Fibroblast of skin of abdomen (primary cell): ENCODE measurements at regions not wholly inside any gene's neighbourhood (a gene's known extent, or its start where the extent isn't known, plus 50 kb on each side); places are given as distances from the start of the nearest gene placed in this dataset.
"Not testable (repeated sequence)": the region's sequence is repeated elsewhere in the genome, so short reads cannot be mapped to it uniquely, and the experiment has no call there.

ENCODE experiments used
- DNase-seq: peaks from one replicate; pipeline ENCODE4 v3.0.0-alpha.2; 2013

DNA sequence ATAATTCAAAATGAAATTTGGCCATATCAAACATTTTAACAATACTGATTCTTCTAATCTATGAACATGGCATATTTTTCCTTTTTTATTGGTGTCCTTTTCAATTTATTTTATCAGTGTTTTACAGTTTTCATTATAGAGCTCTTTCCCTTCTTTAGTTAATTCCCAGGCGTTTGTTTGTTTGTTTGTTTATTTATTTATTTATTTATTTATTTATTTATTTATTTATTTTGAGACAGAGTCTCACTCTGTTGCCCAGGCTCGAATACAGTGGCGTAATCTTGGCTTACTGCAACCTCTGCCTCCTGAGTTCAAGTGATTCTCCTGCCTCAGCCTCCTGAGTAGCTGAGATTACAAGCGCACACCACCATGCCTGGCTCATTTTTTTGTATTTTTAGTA is 1049.4 kb upstream of the CDH6 start:
- not testable (repeated sequence) for DNase-seq

- DNase-seq, result no peak
Measured at GRCh38 chr5:30142432-30142831, 1051.1 kb upstream of the CDH6 start.

DNA sequence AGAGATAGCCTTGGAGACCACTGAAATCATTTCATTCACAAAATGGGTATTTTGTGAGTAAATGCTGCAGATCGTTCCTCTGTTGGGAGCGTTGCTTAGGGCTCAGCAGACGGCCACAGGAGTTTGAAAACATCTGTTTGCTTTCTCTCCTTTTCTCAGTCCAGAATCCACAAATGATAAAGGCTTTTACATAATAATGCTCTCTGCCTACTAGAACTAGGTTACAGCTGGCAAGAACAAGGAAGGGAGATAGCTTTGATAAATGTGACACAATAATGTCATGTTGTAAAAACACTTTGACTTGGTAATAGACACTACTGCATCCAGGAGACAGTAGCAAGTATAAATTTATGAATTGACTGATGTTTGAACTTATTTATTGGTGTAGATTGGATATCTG is 1072.4 kb upstream of the CDH6 start:
- no peak for DNase-seq

DNA sequence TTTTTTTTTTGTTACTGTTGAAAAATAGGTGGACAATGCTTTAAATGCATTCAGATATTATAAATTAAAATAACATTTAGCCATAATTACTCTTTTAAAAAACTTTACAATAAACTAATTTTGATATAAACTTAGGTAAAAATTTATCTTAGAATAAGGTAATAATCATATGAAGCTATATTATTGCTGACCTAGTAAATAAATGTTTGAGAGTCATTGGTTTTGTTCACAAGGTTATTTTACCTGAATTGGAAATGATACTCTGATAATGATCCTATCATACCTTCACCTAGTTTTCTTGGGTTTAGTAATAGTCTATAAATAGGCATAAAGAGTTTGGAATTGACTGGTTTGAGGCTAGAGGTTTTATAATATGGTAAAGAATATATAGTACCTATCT is 1076.4 kb upstream of the CDH6 start:
- no peak for DNase-seq

- DNase-seq, result no peak
Measured at GRCh38 chr5:30113542-30113941, 1079.9 kb upstream of the CDH6 start.

- DNase-seq, result no peak
Measured at GRCh38 chr5:30112867-30113266, 1080.6 kb upstream of the CDH6 start.

DNA sequence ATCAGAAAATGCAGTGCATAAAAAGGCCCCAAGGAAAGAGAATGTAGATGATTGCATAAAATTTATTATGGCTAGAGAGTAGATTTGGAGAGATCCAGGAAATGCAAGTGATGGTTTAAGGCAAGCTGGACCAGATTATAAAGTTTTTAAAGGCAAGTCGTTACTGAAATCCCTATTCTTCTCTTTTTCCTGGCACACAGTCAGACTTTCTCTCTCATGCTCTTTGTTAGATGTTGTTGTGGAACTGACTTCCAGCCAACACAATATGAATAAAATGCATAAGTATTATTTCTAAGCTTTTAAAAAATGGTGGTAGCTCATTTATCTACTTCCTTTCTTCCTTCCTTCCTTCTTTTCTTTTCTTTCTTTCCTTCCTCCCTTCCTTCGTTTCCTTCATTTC is 1085.4 kb upstream of the CDH6 start:
- DNase-seq, result no peak

DNA sequence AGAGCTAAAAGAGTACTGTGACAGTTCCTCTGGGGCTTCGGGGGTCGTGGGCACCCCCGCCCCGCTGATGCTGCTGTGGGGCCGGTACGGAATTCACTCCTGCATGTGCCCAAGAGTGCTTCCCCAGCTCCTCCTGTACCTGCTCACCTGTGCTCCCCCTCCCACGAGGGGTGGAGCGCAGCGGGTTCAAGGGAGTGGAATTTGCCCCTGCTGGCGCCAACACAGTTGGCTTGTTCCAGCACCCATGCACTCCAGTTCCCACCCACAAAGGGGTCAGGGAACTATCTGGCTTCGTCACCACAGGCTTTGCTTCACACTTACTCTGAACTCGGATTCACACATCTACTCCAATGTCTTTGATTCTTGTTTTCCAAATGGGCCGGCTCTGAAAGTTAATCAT is 1086.9 kb upstream of the CDH6 start:
- DNase-seq, result no peak

GRCh38 chr5:30104872-30105596 is 1088.5 kb upstream of the CDH6 start:
- no peak for DNase-seq

DNA sequence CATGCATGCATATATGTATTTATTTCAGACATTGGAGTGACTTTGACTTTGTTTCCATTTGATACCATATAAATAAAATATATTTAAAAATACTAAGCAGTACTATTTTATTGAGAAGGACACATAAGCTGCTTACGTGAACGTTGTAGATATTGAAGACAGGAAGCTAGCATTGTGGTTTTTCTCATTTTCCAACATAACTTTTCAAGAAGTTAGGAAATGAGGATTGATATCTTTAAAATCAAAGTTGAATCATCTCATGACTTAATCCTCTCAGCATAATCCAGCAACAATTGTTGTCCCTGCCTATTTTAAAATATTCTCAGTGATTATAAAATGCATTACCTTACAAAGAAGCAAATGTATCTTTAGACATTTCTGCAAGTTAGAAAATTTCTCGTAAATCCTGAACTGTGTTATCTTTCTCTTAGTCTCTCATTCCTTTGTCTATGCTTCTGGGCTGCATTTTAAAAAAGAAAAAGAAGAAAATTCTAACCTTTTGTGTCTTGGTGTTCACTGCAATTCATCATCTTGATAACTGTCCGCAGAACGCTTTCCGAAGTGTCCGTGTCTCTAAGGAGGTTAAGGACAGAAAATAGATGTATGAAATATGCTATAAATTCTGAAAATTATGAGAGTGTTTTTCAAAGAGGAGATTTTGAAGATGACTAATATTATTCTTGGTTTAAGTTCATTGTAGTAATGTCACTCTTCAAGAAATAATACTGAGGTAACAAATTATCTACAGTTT is 1089.9 kb upstream of the CDH6 start:
- no peak for DNase-seq

DNA sequence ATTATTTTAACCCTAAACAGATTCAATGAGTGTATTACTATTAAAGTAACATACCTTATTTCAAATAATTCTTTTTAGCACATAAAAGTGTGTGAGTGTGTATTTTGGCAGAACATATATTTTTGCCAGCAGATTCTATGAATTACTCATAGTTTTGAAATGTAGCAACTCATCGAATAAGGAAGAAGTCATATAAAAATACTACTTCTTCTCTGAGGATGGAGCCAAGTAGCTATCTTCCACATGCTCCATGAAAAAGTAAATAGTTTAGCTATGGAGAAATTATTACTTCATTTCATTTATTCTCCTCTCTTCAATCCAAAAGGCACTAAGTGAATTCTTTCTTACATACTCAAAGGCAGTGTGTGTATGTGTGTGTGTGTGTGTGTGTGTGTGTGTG is 1090.4 kb upstream of the CDH6 start:
- peak; percentile 23 for DNase-seq

DNA sequence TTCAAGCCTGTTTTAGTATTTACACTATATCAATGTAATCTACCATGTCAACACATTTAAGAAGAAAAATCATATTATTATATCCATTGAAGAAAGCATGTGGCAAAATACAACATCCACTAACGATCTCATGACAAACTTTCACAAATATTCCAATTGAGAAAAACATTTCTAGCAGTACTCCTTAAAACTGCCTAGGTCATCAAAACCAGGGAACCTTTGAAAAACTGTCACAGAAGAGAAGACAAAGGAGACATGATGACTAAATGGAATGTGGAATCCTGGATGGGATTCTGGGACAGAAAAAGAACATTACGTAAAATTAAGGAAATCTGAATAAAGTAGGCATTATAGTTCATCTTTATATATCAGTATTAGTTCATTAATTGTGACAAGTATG is 1091.3 kb upstream of the CDH6 start:
- DNase-seq, result no peak

- no peak for DNase-seq
Measured at GRCh38 chr5:30100929-30101328, 1092.6 kb upstream of the CDH6 start.

- DNase-seq, result no peak
Measured at GRCh38 chr5:30100148-30100713, 1093.3 kb upstream of the CDH6 start.

GRCh38 chr5:30099634-30100033 is 1093.9 kb upstream of the CDH6 start:
- DNase-seq, result peak; percentile 4

- DNase-seq, result no peak
Measured at GRCh38 chr5:30098940-30099339, 1094.5 kb upstream of the CDH6 start.

- DNase-seq, result no peak
Measured at GRCh38 chr5:30092548-30092947, 1100.9 kb upstream of the CDH6 start.

DNA sequence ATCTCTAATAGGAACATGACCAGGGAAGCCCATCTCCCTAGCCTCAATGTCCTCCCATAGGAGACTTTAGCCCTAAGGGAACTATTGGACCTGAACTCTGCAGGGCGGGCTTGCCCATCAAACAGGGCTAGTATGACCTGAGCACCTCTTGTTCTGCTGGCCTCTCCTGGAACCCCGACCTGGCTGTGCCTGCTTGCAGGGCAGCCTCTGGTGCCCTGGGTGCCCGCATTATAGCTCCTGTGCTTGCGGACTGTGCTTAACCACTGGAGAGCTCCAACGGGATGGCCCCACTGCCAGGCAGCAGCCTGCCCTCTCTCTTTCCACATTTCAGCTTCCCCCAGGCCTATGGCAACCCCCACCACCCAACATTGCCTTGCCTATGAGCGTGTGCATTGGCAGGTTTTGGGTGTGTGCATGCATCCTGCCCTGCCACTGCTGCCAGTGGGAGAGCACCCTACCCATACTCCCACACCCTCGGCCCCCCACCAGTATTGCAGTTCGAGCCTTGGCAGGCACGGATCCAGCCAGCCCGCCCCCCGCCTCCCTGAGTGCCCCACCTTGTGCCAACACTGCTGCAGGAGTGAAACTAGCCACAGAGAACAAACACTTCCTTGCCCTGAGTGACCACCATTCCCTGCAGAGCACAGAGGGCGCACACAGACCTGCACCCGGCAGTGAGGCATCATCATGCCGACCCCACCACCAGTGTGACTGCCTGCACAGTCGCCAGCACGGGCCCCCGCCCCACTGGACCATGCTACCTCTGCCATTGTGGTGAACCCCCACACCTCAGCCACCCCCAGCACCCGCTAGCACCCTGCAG is 1123.8 kb upstream of the CDH6 start:
- no peak for DNase-seq

DNA sequence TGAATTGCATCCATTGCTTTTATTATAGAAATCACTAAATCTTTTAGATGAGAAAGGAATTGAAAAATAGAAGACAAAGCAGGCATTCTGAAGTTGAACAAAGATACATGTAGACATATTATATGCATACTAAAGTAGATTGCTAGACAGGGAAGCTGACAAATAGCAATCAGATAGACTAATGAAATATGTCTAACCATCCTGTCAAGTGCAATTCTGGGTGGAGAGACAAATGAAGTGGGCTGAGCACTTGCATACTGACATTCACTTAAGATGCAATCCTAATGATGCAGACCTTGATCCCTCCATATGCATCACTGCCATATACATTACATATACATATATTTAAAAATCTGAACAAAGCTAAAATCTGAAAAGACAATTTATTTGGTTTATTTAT is 1130.0 kb upstream of the CDH6 start:
- no peak for DNase-seq

- DNase-seq, result no peak
Measured at GRCh38 chr5:30051976-30052375, 1141.5 kb upstream of the CDH6 start.

- DNase-seq, result no peak
Measured at GRCh38 chr5:30050056-30050815, 1143.2 kb upstream of the CDH6 start.

GRCh38 chr5:30042677-30043076 is 1150.8 kb upstream of the CDH6 start:
- no peak for DNase-seq
